HepG2 (cell line): ENCODE measurements at regions not wholly inside any gene's neighbourhood (a gene's known extent, or its start where the extent isn't known, plus 50 kb on each side); places are given as distances from the start of the nearest gene placed in this dataset.

Experiments used
- ATAC-seq: fragments of 200-7000 bp; cut with Tn5 transposase; 3 replicates; pipeline ENCODE4 v1.9.1; 2020; ENCODE audit warnings: mild to moderate bottlenecking, moderate library complexity
- BruUV-seq: library from RNA; stranded (reverse); fragments of 400-500 nt; replicated peaks from 2 replicates; lab custom pipeline; 2021; lab: Mats Ljungman, UMichigan
- CTCF ChIA-PET: fragments of 300-600 bp; formaldehyde crosslinking; extraction: SDS; loops from one replicate; lab custom pipeline; 2021; ENCODE audit warnings: low total read pairs, inconsistent platforms, low intra/inter-chr PET ratio; lab: Yijun Ruan, JAX
- POLR2A ChIA-PET: fragments of 350-600 bp; sonication (Branson Sonifier 250); formaldehyde crosslinking; loops from one replicate; lab custom pipeline; 2020; ENCODE audit warnings: antibody characterized with exemption, inconsistent platforms; lab: Yijun Ruan, JAX
- DNase-seq: peaks from one replicate; pipeline ENCODE4 v3.0.0-alpha.2; 2015; ENCODE audit warnings: low spot score
- FAIRE-seq: peaks from 3 replicates; lab custom pipeline; 2011; peaks lifted over from hg19 to GRCh38; lab: Jason Lieb, UNC
- H2AFZ ChIP-seq: one replicate; pipeline ENCODE4 v1.6.1; 2011; ENCODE audit warnings: low read length, inconsistent platforms
- H3K27ac ChIP-seq: fragments of 300-600 bp; 3 replicates; pipeline ENCODE4 v1.8.0; 2011; ENCODE audit warnings: mixed run types, mild to moderate bottlenecking, mixed read lengths, low read length, inconsistent platforms; ENCODE audit not compliant: insufficient read depth; ENCODE audit errors: extremely low read length
- H3K27me3 ChIP-seq, 2 experiments: fragments of 200-600 bp in 1 of 2; 2 replicates in 1 of 2; 3 replicates in 1 of 2; pipeline versions ENCODE4 v1.6.0 to v1.8.0; 2011; ENCODE audit warnings: low read length in 2 of 2, mild to moderate bottlenecking in 2 of 2, moderate library complexity in 2 of 2, inconsistent platforms in 1 of 2; ENCODE audit not compliant: insufficient read depth in 2 of 2, control insufficient read depth in 1 of 2
- H3K36me3 ChIP-seq, 2 experiments: fragments of 200-600 bp in 1 of 2; replicated peaks in 1 of 2; 2 replicates in 1 of 2; 3 replicates in 1 of 2; pipeline versions ENCODE4 v1.5.1 to v1.8.0; 2011; ENCODE audit warnings: low read length in 2 of 2, inconsistent platforms in 1 of 2; ENCODE audit not compliant: insufficient read depth in 2 of 2, control insufficient read depth in 1 of 2
- H3K4me1 ChIP-seq: 2 replicates; pipeline ENCODE4 v1.5.1; 2012; ENCODE audit warnings: low read length, inconsistent platforms; ENCODE audit not compliant: insufficient read depth
- H3K4me2 ChIP-seq: 2 replicates; pipeline ENCODE4 v1.6.0; 2011; ENCODE audit warnings: low read depth, low read length, inconsistent platforms
- H3K4me3 ChIP-seq, 3 experiments: fragments of 200-600 bp in 1 of 3; sonication (generic), shearing (Covaris generic) in 1 of 3; replicated peaks in 1 of 3; 2 replicates each; pipeline ENCODE4 v1.5.1; 2011 to 2016; ENCODE audit warnings: low read length in 3 of 3, inconsistent platforms in 2 of 3, low read depth in 2 of 3, mild to moderate bottlenecking in 2 of 3, control low read depth in 1 of 3, mixed read lengths in 1 of 3; ENCODE audit not compliant: insufficient read depth in 1 of 3
- H3K79me2 ChIP-seq: one replicate; pipeline ENCODE4 v1.6.1; 2011; ENCODE audit warnings: low read length, inconsistent platforms; ENCODE audit not compliant: insufficient read depth
- H3K9ac ChIP-seq: 2 replicates; pipeline ENCODE4 v1.6.0; 2011; ENCODE audit warnings: mild to moderate bottlenecking, low read depth, low read length, inconsistent platforms; ENCODE audit not compliant: insufficient read depth
- H3K9me3 ChIP-seq: 2 replicates; pipeline ENCODE4 v1.5.1; 2012; ENCODE audit warnings: mild to moderate bottlenecking, low read length
- H4K20me1 ChIP-seq: 2 replicates; pipeline ENCODE4 v1.6.0; 2011; ENCODE audit warnings: inconsistent platforms, mild to moderate bottlenecking, low read length, moderate library complexity; ENCODE audit not compliant: insufficient read depth
- ETV5 ChIP-seq: IDR thresholded peaks from 2 replicates; pipeline ENCODE4 v1.6.1; 2018; ENCODE audit warnings: missing biosample characterization, missing genetic modification reagents, inconsistent platforms, borderline replicate concordance
- FOXJ3 ChIP-seq: sonication (generic); formaldehyde crosslinking; IDR thresholded peaks from 2 replicates; pipeline ENCODE4 v1.4.0; 2020; ENCODE audit warnings: missing genetic modification reagents, mild to moderate bottlenecking, borderline replicate concordance
- MLX ChIP-seq: IDR thresholded peaks from 2 replicates; pipeline ENCODE4 v1.6.1; 2016
- SMAD9 ChIP-seq: sonication (generic); formaldehyde crosslinking; IDR thresholded peaks from 2 replicates; pipeline ENCODE4 v1.5.1; 2020; ENCODE audit warnings: mild to moderate bottlenecking, missing genetic modification reagents
- TEF ChIP-seq: sonication (generic); formaldehyde crosslinking; IDR thresholded peaks from 2 replicates; pipeline ENCODE4 v1.5.0; 2020; ENCODE audit warnings: missing genetic modification reagents
- XBP1 ChIP-seq: sonication (generic); formaldehyde crosslinking; IDR thresholded peaks from 2 replicates; pipeline ENCODE4 v1.5.0; 2020; ENCODE audit warnings: missing genetic modification reagents
- ZHX2 ChIP-seq, 2 experiments: sonication (generic) in 1 of 2; formaldehyde crosslinking in 1 of 2; IDR thresholded peaks; 2 replicates each; pipeline versions ENCODE4 v1.6.1 to v1.9.0; 2014 to 2022; ENCODE audit warnings: antibody characterized with exemption in 1 of 2, borderline replicate concordance in 1 of 2, inconsistent platforms in 1 of 2, low read depth in 1 of 2, missing genetic modification reagents in 1 of 2
- ZNF232 ChIP-seq: sonication (generic); formaldehyde crosslinking; IDR thresholded peaks from 2 replicates; pipeline ENCODE4 v1.4.0; 2020; ENCODE audit warnings: missing genetic modification reagents, borderline replicate concordance
- ZNF556 ChIP-seq: sonication (generic); formaldehyde crosslinking; IDR thresholded peaks from 2 replicates; pipeline ENCODE4 v1.4.0; 2020; ENCODE audit warnings: mild to moderate bottlenecking, missing genetic modification reagents, borderline replicate concordance
- ZNF691 ChIP-seq: sonication (generic); formaldehyde crosslinking; IDR thresholded peaks from 2 replicates; pipeline ENCODE4 v1.4.0; 2020; ENCODE audit warnings: missing genetic modification reagents, low read depth, mild to moderate bottlenecking, borderline replicate concordance
- WGBS: methylation state at CpG from one replicate; pipeline ENCODE4 v1.1.6; 2017; ENCODE audit warnings: low lambda C conversion rate; 5-methylcytosine and 5-hydroxymethylcytosine counted together
- in situ Hi-C: cut with HindIII; loops from 2 replicates; pipeline ENCODE4 v1.10.0; 2017; ENCODE audit warnings: low pct_unique_long_range_greater_than_20kb; ENCODE audit not compliant: extremely low pct_ligation_motif_present
- intact Hi-C: fragments of 100-400 bp; cut with micrococcal nuclease; formaldehyde crosslinking; loops from one replicate; pipeline ENCODE4 v1.10.0; 2022; ENCODE audit not compliant: unreplicated experiment

GRCh38 chr15:60214201-60214600 is 183.6 kb downstream of the ANXA2 start:
- Histone ChIP-seq H3K9ac (no peak overlapping the region), H3K4me2 (no peak overlapping the region), H3K27ac (no peak overlapping the region)
- 83% methylated on average over 4 of the region's 4 CpGs for WGBS
- in situ Hi-C loops: no loop called here
- no TSS peak for BruUV-seq
- ATAC-seq: no peak
- no peak for DNase-seq
- TF ChIP-seq ZNF232 (no peak), ZHX2 (IDR thresholded peaks at IDR 0.05; ENCODE audit: low read depth) (no peak), ZHX2 (CRISPR knock-in tag; IDR thresholded peaks at IDR 0.05; ENCODE audit: borderline replicate concordance) (no peak), XBP1 (CRISPR knock-in tag) (no peak), SMAD9 (no peak), ZNF691 (CRISPR knock-in tag) (no peak), ZNF556 (no peak), TEF (CRISPR knock-in tag) (no peak), ETV5 (CRISPR knock-in tag) (no peak), MLX (CRISPR knock-in tag) (no peak), FOXJ3 (CRISPR knock-in tag) (no peak)
- TF ChIP-seq, all 625 proteins: peak for 0
- Histone ChIP-seq H3K27me3 (no peaks in the 10 kb centered on the region), H2AFZ (no peak overlapping the region), H3K36me3 (no peaks in the 10 kb centered on the region), H4K20me1 (no peaks in the 10 kb centered on the region), H3K4me3 (no peak overlapping the region), H3K9me3 (no peaks in the 10 kb centered on the region), H3K4me1 (no peaks in the 10 kb centered on the region), H3K79me2 (no peaks in the 10 kb centered on the region)
- intact Hi-C loops: loop anchor here (5.0 kb wide), 1 partner anchor 113 kb away; no protein-coding TSS in a partner anchor
- no peak for FAIRE-seq
- ChIA-PET POLR2A (no interaction called here), CTCF (no interaction called here)
